Choroid plexus epithelial cell (primary cell): ENCODE measurements at regions not wholly inside any gene's neighbourhood (a gene's known extent, or its start where the extent isn't known, plus 50 kb on each side); places are given as distances from the start of the nearest gene placed in this dataset.
A peak's percentile ranks its signal among the peaks of the same experiment; 100 is the strongest.

ENCODE experiments used
- DNase-seq: peaks from one replicate; pipeline ENCODE4 v3.0.0-alpha.2; 2010; ENCODE audit warnings: low read depth
- H3K4me3 ChIP-seq: 2 replicates; pipeline ENCODE4 v1.5.1; 2011; ENCODE audit warnings: low read depth, mild to moderate bottlenecking, control low read depth, low read length, moderate library complexity
- CTCF ChIP-seq: conservative IDR thresholded peaks from 2 replicates; pipeline ENCODE4 v1.5.1; 2011; ENCODE audit warnings: low read depth, mild to moderate bottlenecking, control low read depth, inconsistent platforms, low read length, moderate library complexity

GRCh38 chr9:88682431-88682831 lies 147.5 kb downstream of the NXNL2 start:
- H3K4me3 ChIP-seq = no peak overlapping the region
- no peak for TF ChIP-seq CTCF
- DNase-seq = no peak

- no peak for TF ChIP-seq CTCF
- peak; percentile 82 for DNase-seq
- no peak overlapping the region for H3K4me3 ChIP-seq
Observed at GRCh38 chr9:88684046-88684445, 149.1 kb downstream of the NXNL2 start.

GRCh38 chr9:88684845-88685244 lies 149.9 kb downstream of the NXNL2 start:
- DNase-seq = no peak
- H3K4me3 ChIP-seq = no peak overlapping the region
- no peak for TF ChIP-seq CTCF

- DNase-seq = no peak
- TF ChIP-seq CTCF = no peak
- no peak overlapping the region for H3K4me3 ChIP-seq
Observed at GRCh38 chr9:88685966-88686365, 151.0 kb downstream of the NXNL2 start.

- no peak overlapping the region for H3K4me3 ChIP-seq
- TF ChIP-seq CTCF = no peak
Observed at GRCh38 chr9:88689509-88690298, 154.7 kb downstream of the NXNL2 start.

GRCh38 chr9:88690628-88691027 lies 155.7 kb downstream of the NXNL2 start:
- TF ChIP-seq CTCF = no peak
- no peak overlapping the region for H3K4me3 ChIP-seq

More at GRCh38 chr9:88689509-88690298, 154.7 kb downstream of the NXNL2 start:
- DNase-seq = no peak

GRCh38 chr9:88691091-88691490 lies 156.1 kb downstream of the NXNL2 start:
- no peak overlapping the region for H3K4me3 ChIP-seq
- TF ChIP-seq CTCF = no peak
- no peak for DNase-seq

More at GRCh38 chr9:88690628-88691027, 155.7 kb downstream of the NXNL2 start:
- DNase-seq = no peak
